Stimulated activated CD4-positive, alpha-beta T cell treated with anti-CD3 and anti-CD28 coated beads, Interleukin-12 subunit alpha, Interleukin-12 subunit beta, amount 100 ng/mL, for 24 hours (primary cell): ENCODE measurements at regions not wholly inside any gene's neighbourhood (a gene's known extent, or its start where the extent isn't known, plus 50 kb on each side); places are given as distances from the start of the nearest gene placed in this dataset.

Experiments used
- DNase-seq, 2 experiments: peaks; one replicate each; pipeline ENCODE4 v3.0.0-alpha.2; 2020; ENCODE audit warnings: low read depth in 2 of 2

DNA sequence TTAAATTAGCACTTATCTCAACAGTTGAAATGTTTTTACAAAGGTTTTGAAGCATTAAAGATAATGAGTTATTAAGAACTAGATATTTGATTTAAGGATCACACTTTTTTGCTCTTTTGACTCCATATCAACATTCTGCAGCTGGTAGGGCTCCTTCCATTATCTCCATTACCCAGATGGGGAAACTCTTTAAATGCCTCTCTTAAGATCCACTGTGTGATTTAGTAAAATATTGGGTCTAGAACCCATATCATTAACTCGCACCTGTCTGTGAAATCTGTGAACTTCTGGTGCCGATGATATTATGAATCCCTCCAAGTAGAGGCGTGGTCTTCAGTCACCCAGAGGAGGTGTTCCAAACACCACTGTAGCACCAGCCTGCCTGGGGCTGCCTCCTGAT is 466.2 kb downstream of the TSN start:
- DNase-seq, result no peak

DNA sequence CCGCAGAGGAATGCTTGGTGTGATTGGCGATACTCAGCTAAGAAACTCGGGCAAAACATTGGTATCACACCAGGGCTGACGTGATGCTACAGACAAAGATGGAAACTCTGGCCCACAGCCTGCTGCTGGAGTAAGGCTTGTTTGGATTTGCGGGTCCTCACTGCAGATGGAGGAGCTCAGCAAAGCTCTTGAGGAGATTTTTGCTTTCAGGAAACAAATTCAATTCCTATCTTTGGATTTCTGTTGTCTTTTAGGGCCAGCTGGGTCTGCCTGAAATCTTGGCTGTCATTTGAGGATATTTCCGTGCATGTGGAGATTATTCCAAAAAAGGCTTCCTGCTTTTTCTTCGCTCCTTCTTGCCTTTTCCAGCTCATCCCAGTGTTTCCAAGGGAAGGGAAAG is 475.8 kb downstream of the TSN start:
- DNase-seq, result no peak

DNA sequence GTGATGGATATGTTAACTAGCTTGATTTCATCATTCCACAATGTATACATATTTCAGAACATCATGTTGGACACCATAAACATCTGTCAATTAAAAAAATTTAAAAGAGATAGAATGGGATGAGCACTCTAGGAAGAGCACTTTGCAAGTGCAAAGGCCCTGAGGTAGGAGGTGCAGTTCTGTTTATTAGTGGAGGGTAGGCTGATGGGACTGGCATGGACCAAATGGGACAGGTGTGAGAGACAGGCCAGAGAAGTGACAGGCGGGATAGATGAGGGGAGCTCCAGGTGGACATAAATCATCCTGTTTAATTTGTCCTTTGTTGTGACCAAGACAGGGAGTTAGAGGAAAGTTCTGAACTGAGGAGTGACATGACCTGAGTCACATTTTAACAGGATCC is 477.9 kb downstream of the TSN start:
- no peak for DNase-seq

DNA sequence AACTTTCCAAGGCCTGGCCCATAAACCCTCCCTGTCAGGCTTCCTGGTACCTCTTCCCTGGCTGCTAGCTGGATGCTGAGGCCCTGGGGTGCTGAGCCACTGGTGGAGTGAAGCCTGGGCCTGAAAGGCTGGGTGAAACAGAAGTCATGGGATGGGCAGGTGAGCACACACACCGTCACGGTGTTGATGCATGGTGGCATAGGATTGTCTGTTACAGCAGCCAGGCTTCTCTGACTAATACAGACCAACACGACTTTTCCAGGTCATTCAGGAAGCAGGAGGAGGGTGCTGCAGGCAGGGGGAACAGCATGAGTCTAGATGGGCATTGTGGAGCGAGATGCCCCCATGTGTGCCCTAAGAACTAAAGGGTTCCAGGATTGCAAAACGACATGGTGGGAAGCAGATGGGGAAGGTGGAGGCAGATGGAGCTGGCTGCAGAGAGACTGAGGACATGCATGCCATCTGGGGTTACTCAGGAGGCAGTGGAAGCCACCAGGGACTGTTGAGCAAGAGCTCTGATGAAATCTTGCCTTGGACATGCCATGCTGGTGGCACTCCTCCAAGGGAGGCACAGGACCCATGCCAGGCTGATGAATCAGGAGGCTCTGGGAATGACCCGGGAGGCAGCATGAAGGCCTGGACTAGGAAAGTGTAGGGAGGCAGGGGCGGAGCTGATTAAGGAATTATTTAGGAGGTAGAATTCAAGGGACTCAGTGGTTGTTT is 480.9 kb downstream of the TSN start:
- DNase-seq, result no peak

DNA sequence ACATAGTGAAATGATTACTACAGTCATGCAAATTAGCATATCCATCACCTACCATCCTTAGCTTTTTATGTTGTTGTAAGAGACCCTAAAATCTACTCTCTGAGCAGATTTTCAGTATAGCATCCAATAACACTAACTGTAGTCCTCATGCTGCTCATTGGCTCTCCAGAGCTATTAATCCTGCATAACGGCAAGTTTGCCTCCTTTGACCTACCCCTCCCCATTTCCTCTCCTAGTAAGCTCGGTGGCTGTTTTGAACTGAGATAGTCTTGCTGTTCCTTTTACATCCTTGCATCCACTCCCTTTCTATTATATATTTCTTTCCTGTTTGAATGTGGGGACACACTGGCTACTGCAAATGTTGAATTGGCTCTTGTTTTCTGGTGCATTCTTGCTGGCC is 481.5 kb downstream of the TSN start:
- DNase-seq, result no peak

DNA sequence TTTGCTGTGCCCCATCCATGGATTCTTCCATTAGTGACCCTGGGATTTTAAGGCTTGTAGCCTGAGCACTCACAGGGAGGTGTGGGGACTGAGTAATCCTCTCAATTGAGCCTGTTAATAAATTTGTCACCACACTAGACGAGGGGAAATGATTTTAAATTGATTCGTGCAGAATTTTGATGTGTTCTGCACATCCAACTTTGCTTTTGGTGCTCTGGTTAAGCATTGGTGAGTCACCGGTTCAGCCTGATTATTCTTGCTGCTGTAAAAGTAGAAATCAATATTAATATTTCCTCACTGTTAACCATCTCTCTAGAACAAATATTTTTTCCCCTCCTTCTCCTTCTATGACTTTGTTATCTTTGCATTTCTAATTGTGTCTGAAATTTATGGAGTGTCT is 482.0 kb downstream of the TSN start:
- no peak for DNase-seq

DNA sequence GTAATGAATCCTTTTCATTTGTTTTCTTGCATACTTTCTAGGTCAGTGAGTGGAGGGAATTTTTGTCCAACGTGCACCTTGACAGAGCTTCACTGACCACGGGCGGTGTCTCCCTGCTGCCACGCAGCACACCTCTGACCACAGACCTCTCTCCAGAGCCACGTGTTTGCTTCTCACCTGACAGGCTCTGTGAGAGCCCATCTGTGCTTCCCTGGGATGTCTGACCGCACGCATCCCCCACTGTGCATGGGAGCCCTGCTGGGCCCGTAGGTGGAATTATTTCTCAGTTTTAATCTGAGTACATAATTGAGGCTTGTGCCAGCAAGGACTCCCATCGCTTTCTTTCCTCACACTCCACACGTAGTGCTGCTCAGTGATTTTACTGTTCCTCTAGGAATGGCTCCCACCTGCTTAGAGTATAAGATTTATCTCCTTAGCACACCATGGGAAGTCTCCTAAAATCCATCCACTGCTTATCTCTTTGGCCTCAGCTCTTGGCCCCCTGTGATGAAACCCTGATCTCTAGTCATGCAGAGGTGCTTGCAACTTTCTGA is 482.6 kb downstream of the TSN start:
- DNase-seq, result no peak

DNA sequence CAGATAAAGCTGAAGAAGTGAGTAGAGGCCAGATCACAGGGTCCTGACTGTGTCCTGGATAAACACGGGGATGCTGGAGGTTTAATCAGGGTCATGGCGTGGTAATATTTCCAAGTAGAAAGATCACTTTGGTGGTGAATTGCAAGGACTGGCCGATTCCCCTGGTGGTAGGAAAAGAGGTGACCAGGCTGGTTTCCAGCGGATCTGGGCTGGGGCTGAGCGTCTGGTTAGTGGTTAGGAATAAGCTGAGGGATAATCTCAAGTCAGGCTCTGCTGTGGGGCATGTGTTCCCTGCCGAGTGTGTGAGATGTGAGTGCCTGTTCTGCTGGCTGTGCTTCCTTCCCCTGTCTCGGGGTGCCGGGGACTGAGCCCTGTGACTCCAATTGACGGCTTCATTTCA is 484.0 kb downstream of the TSN start:
- no peak for DNase-seq

DNA sequence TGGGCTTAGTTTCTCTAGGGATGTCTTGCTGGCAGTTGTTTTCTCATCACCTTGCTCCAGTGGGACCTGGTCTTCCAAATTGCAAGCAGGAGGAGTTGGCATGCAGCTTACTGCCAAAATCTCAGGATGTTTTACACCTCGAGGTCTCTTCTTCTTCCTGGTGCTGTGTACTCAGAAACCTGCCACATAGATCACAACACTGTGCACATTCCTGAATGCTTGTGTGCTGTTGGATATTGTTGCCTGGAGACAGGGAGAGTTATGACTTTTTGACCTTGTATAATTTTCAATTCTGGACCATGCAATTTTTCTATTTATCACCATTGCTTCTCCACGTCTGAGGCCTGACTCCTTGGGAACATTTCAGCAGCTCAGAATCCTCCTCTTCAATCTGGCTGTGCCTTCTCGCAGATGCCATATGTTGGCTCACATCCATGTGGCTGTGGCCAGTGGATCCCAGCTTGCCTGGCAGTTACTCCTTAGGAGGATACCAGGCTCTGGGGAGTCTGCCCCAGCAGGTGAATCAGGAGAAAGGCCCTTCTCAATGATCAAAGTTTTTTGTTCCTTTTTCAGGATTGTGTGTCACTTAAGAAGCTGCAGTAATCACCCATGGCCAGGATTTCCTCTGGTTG is 489.3 kb downstream of the TSN start:
- DNase-seq, result no peak

DNA sequence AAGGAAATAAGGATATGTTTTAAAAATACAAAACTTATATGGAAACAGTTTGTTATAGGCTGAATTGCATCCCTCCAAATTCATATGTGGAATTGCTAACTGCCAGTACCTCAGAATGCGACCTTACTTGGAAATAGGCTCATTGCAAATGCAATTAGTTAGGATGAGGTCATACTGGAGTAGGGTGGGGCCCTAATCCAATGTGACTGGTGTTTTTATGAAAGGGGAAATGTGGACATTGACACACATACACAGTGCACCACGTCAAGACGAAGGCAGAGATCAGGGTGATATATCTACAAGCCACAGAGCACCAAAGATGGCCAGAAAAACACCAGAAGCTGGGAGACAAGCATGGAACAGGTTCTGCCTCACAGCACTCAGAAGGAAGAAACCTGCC is 494.2 kb downstream of the TSN start:
- no peak for DNase-seq

DNA sequence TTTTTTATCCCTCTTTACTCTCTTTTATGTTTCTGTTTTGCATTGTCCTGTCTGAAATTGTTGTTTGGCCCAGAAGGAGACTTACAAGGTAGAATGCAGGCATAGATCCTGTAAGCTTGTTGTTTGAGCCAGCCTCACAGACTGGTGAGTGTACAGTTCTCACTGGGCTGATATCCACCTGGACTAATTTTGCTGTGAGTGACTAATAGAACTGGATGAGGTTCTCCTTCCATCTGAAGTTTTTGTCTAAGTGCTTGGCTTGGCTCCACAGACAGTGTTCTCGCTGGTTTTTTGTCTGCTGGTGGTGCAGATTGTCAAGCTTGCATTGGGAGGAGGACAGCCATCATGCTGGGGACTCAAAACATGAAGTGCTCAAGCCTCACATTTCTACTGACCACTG is 495.7 kb downstream of the TSN start:
- DNase-seq, result no peak

DNA sequence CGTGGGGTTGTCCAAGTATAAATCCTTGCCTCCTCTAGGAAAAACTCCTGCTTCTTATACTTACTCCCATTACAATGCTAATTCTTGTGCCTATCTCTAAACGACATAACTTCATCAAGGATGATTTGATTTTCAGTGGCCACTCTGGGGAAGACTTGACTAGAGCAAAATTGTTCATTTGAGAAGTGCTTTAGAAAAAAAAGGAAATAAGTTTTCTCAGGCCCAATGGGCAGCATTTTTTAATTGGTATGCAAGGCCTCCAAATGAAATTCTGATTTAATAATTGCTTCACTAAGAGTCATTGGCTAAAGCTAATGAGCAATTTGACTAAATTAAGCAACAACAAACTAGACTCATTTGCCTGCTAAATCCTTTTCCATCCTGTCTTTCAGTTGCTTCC is 496.1 kb downstream of the TSN start:
- DNase-seq, result no peak

DNA sequence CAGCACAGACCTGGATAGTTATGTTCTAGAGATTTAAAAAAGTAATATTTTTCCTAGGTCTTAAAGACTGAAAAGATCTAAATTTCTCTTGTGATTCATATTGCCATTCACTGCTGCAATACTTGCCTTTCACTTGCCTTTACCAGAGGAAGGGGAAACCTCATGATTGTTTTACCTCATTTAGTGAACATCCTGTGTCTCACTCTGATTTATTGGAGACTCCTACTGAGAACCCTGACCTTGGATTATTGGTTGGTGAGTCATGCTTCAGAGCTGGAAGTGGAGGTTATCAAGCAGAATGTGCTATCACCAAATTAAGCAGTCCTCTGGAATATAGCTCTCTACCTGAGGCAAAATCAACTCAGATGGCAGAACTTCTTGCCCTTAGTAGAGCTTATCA is 500.5 kb downstream of the TSN start:
- no peak for DNase-seq

DNA sequence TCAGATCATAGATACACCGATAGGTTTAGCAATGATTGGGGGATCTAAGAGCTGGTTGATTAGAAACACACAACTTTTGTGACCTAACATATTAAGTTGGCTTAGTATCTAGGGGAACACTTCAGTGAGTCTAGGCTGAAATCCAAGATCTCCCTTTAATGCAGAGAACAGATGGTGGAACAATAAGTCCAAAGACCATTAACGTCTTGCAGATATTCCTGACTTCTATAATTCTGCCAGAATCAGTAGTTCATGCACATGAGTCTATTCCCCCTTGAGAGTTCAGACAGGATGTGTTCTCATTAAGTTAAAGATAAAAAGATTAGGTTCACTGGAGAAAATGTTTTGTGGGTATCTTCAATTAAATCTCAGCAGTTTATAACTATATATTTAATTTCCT is 506.5 kb downstream of the TSN start:
- no peak for DNase-seq

DNA sequence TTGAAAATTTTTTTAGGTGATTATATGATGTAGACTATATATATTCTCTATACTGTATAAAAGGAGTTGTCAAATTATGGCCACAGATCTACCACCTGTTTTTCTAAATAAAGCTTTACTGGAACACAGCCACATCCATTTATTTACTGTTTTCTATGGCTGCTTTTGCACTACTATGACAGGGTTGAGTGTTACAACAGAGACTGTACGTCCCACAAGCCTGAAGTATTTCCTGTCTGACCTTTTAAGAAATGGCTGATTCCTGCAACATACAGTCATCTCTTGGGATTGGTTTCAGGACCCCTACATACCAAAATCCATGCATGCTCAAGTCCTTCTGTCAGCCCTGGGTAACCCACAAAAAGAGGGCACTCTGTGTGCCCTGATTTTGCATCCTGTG is 508.3 kb downstream of the TSN start:
- no peak for DNase-seq

DNA sequence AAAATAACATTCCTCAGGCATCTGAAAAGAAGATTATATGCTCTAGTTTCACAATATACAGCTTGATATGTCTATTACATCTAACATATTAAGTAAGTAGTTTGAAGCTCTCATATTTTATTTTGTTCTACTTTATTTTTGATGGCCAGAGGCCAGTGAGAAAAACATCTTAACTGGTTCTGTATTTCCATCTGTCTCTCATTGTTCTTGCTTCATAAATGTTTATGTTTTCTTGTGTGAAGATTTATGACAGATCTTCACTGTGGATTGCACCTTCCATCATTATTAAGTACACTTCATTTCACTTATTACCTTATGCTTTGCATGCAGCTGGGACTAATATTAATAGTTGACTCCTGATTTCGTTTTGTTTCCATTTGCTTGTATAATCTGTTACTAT is 511.2 kb downstream of the TSN start:
- DNase-seq, result no peak

DNA sequence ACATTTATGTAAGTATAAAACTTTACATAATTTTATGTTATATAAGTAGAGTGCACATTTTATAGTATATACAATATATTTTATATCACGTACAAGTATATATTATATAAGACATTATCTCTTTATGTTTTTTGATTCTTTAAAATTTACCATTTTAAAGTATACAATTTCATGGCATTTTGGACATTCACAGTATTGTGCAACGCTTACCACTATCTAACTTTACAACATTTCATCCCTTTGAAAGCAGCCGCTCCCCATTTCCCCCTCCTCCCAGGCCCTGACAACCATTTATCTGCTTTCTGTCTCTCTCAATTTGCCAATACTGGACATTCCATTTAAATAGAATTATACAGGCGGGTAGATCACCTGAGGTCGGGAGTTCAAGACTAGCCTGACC is 512.5 kb downstream of the TSN start:
- no peak for DNase-seq

DNA sequence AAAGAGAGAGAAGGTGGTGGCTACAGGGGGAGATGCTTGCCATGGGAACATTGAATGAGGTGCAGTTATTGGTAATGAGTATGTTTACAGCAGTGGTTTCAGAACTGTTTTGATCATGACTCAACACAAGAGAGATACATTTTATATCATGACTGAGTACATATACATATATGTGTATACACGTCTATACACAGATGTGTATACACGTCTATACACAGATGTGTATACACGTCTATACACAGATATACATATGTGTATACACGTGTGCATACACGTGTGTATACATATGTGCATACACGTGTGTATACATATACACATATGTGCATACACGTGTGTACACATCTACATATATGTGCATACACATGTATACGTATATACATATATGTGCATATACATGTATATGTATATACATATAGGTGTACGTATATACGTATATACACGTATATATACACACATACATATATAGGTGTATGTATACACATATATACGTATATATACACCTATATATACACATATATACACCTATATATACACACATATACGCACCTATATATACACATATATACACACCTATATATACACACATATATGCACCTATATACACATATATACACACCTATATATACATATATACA is 518.5 kb downstream of the TSN start:
- DNase-seq, result no peak

DNA sequence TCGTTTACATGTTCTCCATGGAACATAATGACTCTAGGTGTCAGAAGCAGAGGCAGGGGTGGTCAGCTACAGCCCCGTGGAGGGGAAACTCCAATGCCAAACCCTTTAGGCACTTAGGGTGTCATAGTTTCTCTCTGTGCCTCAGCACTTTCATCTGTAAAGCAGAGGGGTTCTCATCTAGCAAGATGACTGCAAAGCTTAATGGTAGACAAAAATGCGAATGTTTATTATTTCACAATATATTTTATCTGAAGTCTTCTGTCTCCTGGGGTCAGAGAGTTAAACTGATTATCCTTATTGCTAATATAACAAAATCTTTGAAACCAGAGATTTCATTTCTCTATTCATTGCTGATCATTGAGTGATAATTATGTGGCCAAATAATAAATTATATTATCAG is 522.5 kb downstream of the TSN start:
- DNase-seq, result no peak

DNA sequence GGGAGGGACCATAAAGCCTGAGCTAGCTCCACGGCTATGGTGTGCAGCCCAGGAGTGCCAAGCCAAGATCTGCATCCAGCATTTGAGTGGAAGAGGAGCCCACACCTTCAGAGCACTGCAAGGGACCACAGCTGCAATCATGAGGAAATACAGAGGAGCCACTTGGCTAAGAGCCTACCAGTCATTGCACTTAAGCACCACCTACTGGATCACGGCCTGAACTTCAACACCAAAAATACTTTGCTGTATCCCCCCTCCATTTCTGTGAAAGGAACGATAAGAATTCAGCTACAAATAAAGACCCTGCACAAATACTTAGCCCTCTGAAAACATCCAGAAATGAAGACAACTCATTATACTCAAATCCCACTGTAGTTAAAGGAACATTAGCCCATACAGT is 545.3 kb downstream of the TSN start:
- DNase-seq, result no peak

DNA sequence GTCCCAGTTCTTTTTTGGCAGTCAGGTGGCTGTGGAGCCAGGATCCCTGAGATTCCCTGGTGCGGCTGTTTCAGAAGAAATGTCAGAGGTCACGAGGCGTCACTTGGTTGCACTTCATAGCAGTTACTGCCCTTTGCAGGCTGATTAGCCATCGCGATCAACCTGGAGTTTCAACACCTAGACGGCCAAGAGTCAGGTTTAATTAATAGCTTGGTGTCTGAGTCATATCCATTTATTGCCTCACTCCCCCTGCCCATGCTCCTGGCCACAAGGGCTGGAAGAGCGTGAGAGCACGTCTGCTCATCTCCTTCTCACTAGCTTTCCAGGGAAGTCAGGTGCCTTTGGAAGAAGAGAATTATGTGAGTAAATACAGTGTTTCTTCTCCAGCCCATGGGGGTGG is 552.3 kb downstream of the TSN start:
- DNase-seq, result no peak

DNA sequence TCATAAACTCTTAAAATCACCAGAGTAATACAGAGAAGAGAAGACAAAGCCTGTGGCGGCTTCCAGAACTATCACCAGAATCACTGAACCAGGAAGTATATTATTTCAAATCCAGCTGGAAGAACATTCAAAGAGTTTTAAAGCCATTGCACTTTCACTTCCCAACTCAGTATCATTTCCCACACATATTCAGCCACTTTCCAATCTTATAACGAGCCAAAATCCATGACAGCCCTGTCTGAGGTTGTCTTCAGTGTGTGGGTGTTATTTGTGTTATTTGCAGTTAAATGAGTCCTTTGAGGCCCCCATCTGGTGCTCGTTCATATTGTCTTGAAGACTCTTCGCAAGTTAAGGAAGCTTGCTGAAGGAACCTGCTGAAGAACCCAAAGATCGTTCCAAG is 559.9 kb downstream of the TSN start:
- DNase-seq, result no peak

DNA sequence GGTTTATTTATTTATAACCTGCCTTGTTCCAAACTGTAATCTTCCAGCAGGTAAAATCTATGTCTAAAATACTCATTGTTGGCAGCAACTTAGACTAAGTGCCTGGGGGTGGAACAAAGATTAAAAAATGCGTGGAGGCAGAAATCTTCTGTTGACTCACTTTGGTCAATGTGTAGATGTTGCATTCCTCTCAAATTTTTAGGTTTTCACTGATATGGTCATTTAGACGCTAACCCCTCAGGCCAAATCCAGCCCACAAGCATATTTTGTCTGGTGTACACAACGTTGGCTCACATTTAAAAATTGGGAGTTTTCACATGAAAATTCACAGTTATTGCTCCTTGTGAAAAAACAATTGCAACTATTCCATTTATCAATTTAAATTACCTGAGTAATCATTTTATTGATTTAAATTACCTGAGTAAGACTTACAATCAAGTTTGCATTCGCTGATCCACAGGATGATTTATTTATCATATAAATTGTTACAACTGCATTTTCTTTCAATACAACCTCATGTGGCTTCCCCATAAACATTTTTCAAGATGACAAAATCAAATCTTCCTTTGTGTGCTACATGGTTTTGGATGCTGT is 564.2 kb downstream of the TSN start:
- no peak for DNase-seq
